Skeletal muscle tissue (tissue), 3 donors: ENCODE measurements at regions not wholly inside any gene's neighbourhood (a gene's known extent, or its start where the extent isn't known, plus 50 kb on each side); places are given as distances from the start of the nearest gene placed in this dataset.

Experiments
- H3K27ac ChIP-seq: one replicate; pipeline ENCODE4 v1.7.0; 2013; ENCODE audit warnings: mild to moderate bottlenecking, low read depth, low read length, inconsistent platforms
- H3K27me3 ChIP-seq, 3 donors: one replicate each; pipeline ENCODE4 v1.7.0; 2013; ENCODE audit warnings: low read length in 3 of 3; ENCODE audit not compliant: control insufficient read depth in 3 of 3, insufficient read depth in 3 of 3
- H3K36me3 ChIP-seq, 3 donors: one replicate each; pipeline ENCODE4 v1.7.0; 2013; ENCODE audit warnings: low read length in 3 of 3; ENCODE audit not compliant: control insufficient read depth in 3 of 3, insufficient read depth in 3 of 3
- H3K4me1 ChIP-seq, 3 donors: one replicate each; pipeline ENCODE4 v1.7.0; 2013; ENCODE audit warnings: low read length in 3 of 3, mild to moderate bottlenecking in 3 of 3; ENCODE audit not compliant: control insufficient read depth in 3 of 3, insufficient read depth in 3 of 3
- H3K4me3 ChIP-seq, 3 donors: one replicate each; pipeline ENCODE4 v1.7.0; 2013; ENCODE audit warnings: low read length in 3 of 3
- H3K9ac ChIP-seq, 3 donors: one replicate each; pipeline ENCODE4 v1.7.0; 2013; ENCODE audit warnings: low read length in 3 of 3, mild to moderate bottlenecking in 3 of 3, moderate library complexity in 2 of 3, low read depth in 1 of 3
- H3K9me3 ChIP-seq, 3 donors: one replicate each; pipeline ENCODE4 v1.7.0; 2013; ENCODE audit warnings: low read length in 3 of 3; ENCODE audit not compliant: control insufficient read depth in 3 of 3
- donor health status: Osteomylitis.

GRCh38 chr12:24476310-24476709 is 472.6 kb downstream of the BCAT1 start:
- Histone ChIP-seq H3K27me3 (no peaks in the 10 kb centered on the region), H3K4me3 (no peak overlapping the region), H3K4me1 (no peaks in the 10 kb centered on the region), H3K9me3 (no peaks in the 10 kb centered on the region), H3K36me3 (no peaks in the 10 kb centered on the region), H3K27ac (no peak overlapping the region), H3K9ac (no peak overlapping the region)

- Histone ChIP-seq H3K4me1 (no peaks in the 10 kb centered on the region), H3K27ac (no peak overlapping the region), H3K4me3 (no peak overlapping the region), H3K9ac (no peak overlapping the region), H3K36me3 (no peaks in the 10 kb centered on the region), H3K9me3 (no peaks in the 10 kb centered on the region), H3K27me3 (no peaks in the 10 kb centered on the region)
These were observed 473.6 kb downstream of the BCAT1 start for GRCh38 chr12:24475337-24475736.

- no peaks in the 10 kb centered on the region for H3K36me3 ChIP-seq
- H3K4me1 ChIP-seq, result no peaks in the 10 kb centered on the region
- H3K9ac ChIP-seq, result no peak overlapping the region
- H3K27me3 ChIP-seq, result no peaks in the 10 kb centered on the region
- H3K27ac ChIP-seq, result no peak overlapping the region
- no peak overlapping the region for H3K4me3 ChIP-seq
- H3K9me3 ChIP-seq, result peaks cover 0 to 2% (median 0%) of the 10 kb centered on the region in 3 donors
These were observed 475.8 kb downstream of the BCAT1 start for GRCh38 chr12:24473097-24473496.

GRCh38 chr12:24470050-24470449 is 478.9 kb downstream of the BCAT1 start:
- Histone ChIP-seq H3K4me1 (no peaks in the 10 kb centered on the region), H3K9me3 (peaks cover 0 to 2% (median 0%) of the 10 kb centered on the region in 3 donors), H3K9ac (no peak overlapping the region), H3K27me3 (no peaks in the 10 kb centered on the region), H3K4me3 (no peak overlapping the region), H3K27ac (no peak overlapping the region), H3K36me3 (no peaks in the 10 kb centered on the region)

GRCh38 chr12:24469089-24469488 is 479.8 kb downstream of the BCAT1 start:
- Histone ChIP-seq H3K36me3 (no peaks in the 10 kb centered on the region), H3K9ac (no peak overlapping the region), H3K4me1 (no peaks in the 10 kb centered on the region), H3K27ac (no peak overlapping the region), H3K9me3 (peaks cover 0 to 2% (median 0%) of the 10 kb centered on the region in 3 donors), H3K27me3 (no peaks in the 10 kb centered on the region), H3K4me3 (no peak overlapping the region)

- no peak overlapping the region for H3K27ac ChIP-seq
- H3K9ac ChIP-seq, result no peak overlapping the region
- H3K9me3 ChIP-seq, result peaks cover 0 to 2% (median 0%) of the 10 kb centered on the region in 3 donors
- no peaks in the 10 kb centered on the region for H3K4me1 ChIP-seq
- H3K27me3 ChIP-seq, result no peaks in the 10 kb centered on the region
- no peak overlapping the region for H3K4me3 ChIP-seq
- no peaks in the 10 kb centered on the region for H3K36me3 ChIP-seq
These were observed 481.7 kb downstream of the BCAT1 start for GRCh38 chr12:24467226-24467625.

GRCh38 chr12:24463375-24463774 is 485.5 kb downstream of the BCAT1 start:
- H3K27me3 ChIP-seq, result no peaks in the 10 kb centered on the region
- H3K4me3 ChIP-seq, result no peak overlapping the region
- H3K27ac ChIP-seq, result no peak overlapping the region

GRCh38 chr12:24462946-24463345 is 486.0 kb downstream of the BCAT1 start:
- Histone ChIP-seq H3K9ac (no peak overlapping the region), H3K27me3 (no peaks in the 10 kb centered on the region), H3K4me1 (no peaks in the 10 kb centered on the region), H3K4me3 (no peak overlapping the region), H3K9me3 (no peaks in the 10 kb centered on the region), H3K36me3 (no peaks in the 10 kb centered on the region), H3K27ac (no peak overlapping the region)

More at GRCh38 chr12:24463375-24463774, 485.5 kb downstream of the BCAT1 start:
- Histone ChIP-seq H3K9me3 (no peaks in the 10 kb centered on the region), H3K9ac (no peak overlapping the region), H3K4me1 (no peaks in the 10 kb centered on the region), H3K36me3 (no peaks in the 10 kb centered on the region)

- Histone ChIP-seq H3K27me3 (no peaks in the 10 kb centered on the region), H3K36me3 (no peaks in the 10 kb centered on the region), H3K4me1 (no peaks in the 10 kb centered on the region), H3K9ac (no peak overlapping the region), H3K4me3 (no peak overlapping the region), H3K27ac (no peak overlapping the region), H3K9me3 (no peaks in the 10 kb centered on the region)
These were observed 488.4 kb downstream of the BCAT1 start for GRCh38 chr12:24460506-24460905.

- no peaks in the 10 kb centered on the region for H3K36me3 ChIP-seq
- no peak overlapping the region for H3K27ac ChIP-seq
- H3K27me3 ChIP-seq, result no peaks in the 10 kb centered on the region
- no peaks in the 10 kb centered on the region for H3K9me3 ChIP-seq
- H3K4me3 ChIP-seq, result no peak overlapping the region
- no peak overlapping the region for H3K9ac ChIP-seq
- no peaks in the 10 kb centered on the region for H3K4me1 ChIP-seq
These were observed 488.8 kb downstream of the BCAT1 start for GRCh38 chr12:24460099-24460498.

GRCh38 chr12:24455811-24456210 is 493.1 kb downstream of the BCAT1 start:
- Histone ChIP-seq H3K4me1 (no peaks in the 10 kb centered on the region), H3K36me3 (no peaks in the 10 kb centered on the region), H3K27ac (no peak overlapping the region), H3K4me3 (no peak overlapping the region), H3K27me3 (no peaks in the 10 kb centered on the region), H3K9ac (no peak overlapping the region), H3K9me3 (no peaks in the 10 kb centered on the region)
